Hepatocyte (in vitro differentiated cells): ENCODE measurements at regions not wholly inside any gene's neighbourhood (a gene's known extent, or its start where the extent isn't known, plus 50 kb on each side); places are given as distances from the start of the nearest gene placed in this dataset.

Source experiments
- CTCF ChIP-seq: fragments of 200-600 bp; sonication (generic); IDR thresholded peaks from 2 replicates; pipeline ENCODE4 v1.5.1; 2016; ENCODE audit warnings: antibody characterized with exemption, mild to moderate bottlenecking; ENCODE audit not compliant: poor library complexity
- EZH2 ChIP-seq: fragments of 200-600 bp; sonication (generic); IDR thresholded peaks from 2 replicates; pipeline ENCODE4 v1.6.1; 2016; ENCODE audit warnings: antibody characterized with exemption, mild to moderate bottlenecking, borderline replicate concordance

DNA sequence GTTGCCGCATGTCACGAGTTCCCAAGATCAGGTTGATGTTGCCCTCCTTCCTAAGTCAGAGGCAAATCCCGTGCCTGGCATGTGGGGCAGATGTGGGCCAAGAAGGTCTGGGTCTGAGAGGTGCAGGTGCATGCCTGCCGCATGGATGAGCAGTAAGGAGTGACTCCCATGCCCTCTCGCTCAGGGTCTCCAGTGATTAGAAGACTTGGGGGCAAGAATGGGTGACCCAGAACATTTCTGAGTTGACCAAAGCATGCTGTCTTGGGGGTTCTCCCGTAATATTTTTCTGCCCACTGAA, 120.6 kb upstream of the HDAC4 start:
- TF ChIP-seq CTCF (no peak), EZH2 (no peak)
